HG02884 (cell line): ENCODE measurements at regions not wholly inside any gene's neighbourhood (a gene's known extent, or its start where the extent isn't known, plus 50 kb on each side); places are given as distances from the start of the nearest gene placed in this dataset.

Experiments
- ATAC-seq: cut with Tn5 transposase; IDR thresholded peaks from one replicate; pipeline ENCODE4 v1.9.1; 2021; ENCODE audit warnings: mild to moderate bottlenecking, moderate library complexity; ENCODE audit not compliant: unreplicated experiment

- ATAC-seq = no peak
Observed at GRCh38 chr16:62135446-62135845, 99.2 kb upstream of the CDH8 start.

GRCh38 chr16:62130101-62130500 is 93.9 kb upstream of the CDH8 start:
- no peak for ATAC-seq

- ATAC-seq = no peak
Observed at GRCh38 chr16:62105244-62105643, 69.0 kb upstream of the CDH8 start.

GRCh38 chr16:62102588-62102987 is 66.3 kb upstream of the CDH8 start:
- no peak for ATAC-seq

- no peak for ATAC-seq
Observed at GRCh38 chr16:62100651-62101050, 64.4 kb upstream of the CDH8 start.

- no peak for ATAC-seq
Observed at GRCh38 chr16:62089715-62090114, 53.5 kb upstream of the CDH8 start.

- no peak for ATAC-seq
Observed at GRCh38 chr16:62088731-62089410, 52.6 kb upstream of the CDH8 start.
